Liver (tissue), 8 donors: ENCODE measurements at regions not wholly inside any gene's neighbourhood (a gene's known extent, or its start where the extent isn't known, plus 50 kb on each side); places are given as distances from the start of the nearest gene placed in this dataset.
A peak's percentile ranks its signal among the peaks of the same experiment; 100 is the strongest.

Source experiments
- DNase-seq: peaks from one replicate; pipeline ENCODE4 v3.0.0-alpha.2; 2017; ENCODE audit warnings: low spot score
- H3K27ac ChIP-seq, 2 donors: one replicate each; pipeline ENCODE4 v1.7.0; 2013; ENCODE audit warnings: inconsistent platforms in 2 of 2, low read length in 2 of 2, control low read depth in 1 of 2, low read depth in 1 of 2, mild to moderate bottlenecking in 1 of 2
- H3K27me3 ChIP-seq, 4 donors: one replicate each; pipeline versions ENCODE4 v1.6.1 to v1.7.0; 2013; ENCODE audit warnings: low read length in 3 of 4, inconsistent platforms in 1 of 4, mild to moderate bottlenecking in 1 of 4, moderate library complexity in 1 of 4; ENCODE audit not compliant: control insufficient read depth in 4 of 4, insufficient read depth in 4 of 4
- H3K36me3 ChIP-seq, 4 donors: one replicate each; pipeline versions ENCODE4 v1.6.1 to v1.7.0; 2013; ENCODE audit warnings: low read length in 3 of 4, mild to moderate bottlenecking in 3 of 4, low read depth in 1 of 4, moderate library complexity in 1 of 4; ENCODE audit not compliant: control insufficient read depth in 4 of 4, insufficient read depth in 3 of 4
- H3K4me1 ChIP-seq, 4 donors: one replicate each; pipeline versions ENCODE4 v1.6.1 to v1.7.0; 2013; ENCODE audit warnings: low read length in 3 of 4, mild to moderate bottlenecking in 3 of 4, moderate library complexity in 1 of 4; ENCODE audit not compliant: control insufficient read depth in 4 of 4, insufficient read depth in 4 of 4
- H3K4me3 ChIP-seq, 3 donors: one replicate each; pipeline versions ENCODE4 v1.6.1 to v1.7.0; 2013; ENCODE audit warnings: low read length in 3 of 3, control low read depth in 1 of 3, low read depth in 1 of 3, mild to moderate bottlenecking in 1 of 3
- H3K9ac ChIP-seq, 2 donors: one replicate each; pipeline ENCODE4 v1.7.0; 2013; ENCODE audit warnings: low read length in 2 of 2, mild to moderate bottlenecking in 2 of 2, moderate library complexity in 2 of 2, control low read depth in 1 of 2, low read depth in 1 of 2
- H3K9me3 ChIP-seq, 4 donors: one replicate each; pipeline versions ENCODE4 v1.6.1 to v1.7.0; 2013; ENCODE audit warnings: low read length in 3 of 4; ENCODE audit not compliant: control insufficient read depth in 4 of 4
- EGR1 ChIP-seq, 2 donors: IDR thresholded peaks; 2 replicates each; pipeline ENCODE4 v1.6.1; 2016 to 2018; ENCODE audit warnings: antibody characterized with exemption in 2 of 2, low read depth in 2 of 2
- FOXA2 ChIP-seq: IDR thresholded peaks from 2 replicates; pipeline ENCODE4 v1.6.1; 2016; ENCODE audit warnings: antibody characterized with exemption
- GABPA ChIP-seq, 2 donors: IDR thresholded peaks in 1 of 2; conservative IDR thresholded peaks in 1 of 2; 2 replicates each; pipeline ENCODE4 v1.6.1; 2016; ENCODE audit warnings: antibody characterized with exemption in 2 of 2, mild to moderate bottlenecking in 1 of 2, moderate library complexity in 1 of 2
- HNF4G ChIP-seq: IDR thresholded peaks from 2 replicates; pipeline ENCODE4 v1.6.1; 2016; ENCODE audit warnings: antibody characterized with exemption
- JUND ChIP-seq, 2 donors: IDR thresholded peaks; 2 replicates each; pipeline ENCODE4 v1.6.1; 2016; ENCODE audit warnings: antibody characterized with exemption in 2 of 2
- RAD21 ChIP-seq, 2 donors: IDR thresholded peaks; 2 replicates each; pipeline ENCODE4 v1.6.1; 2016; ENCODE audit warnings: antibody characterized with exemption in 2 of 2, mild to moderate bottlenecking in 2 of 2
- TAF1 ChIP-seq: conservative IDR thresholded peaks from 2 replicates; pipeline ENCODE4 v1.6.1; 2016; ENCODE audit warnings: antibody characterized with exemption, mild to moderate bottlenecking
- YY1 ChIP-seq: IDR thresholded peaks from 2 replicates; pipeline ENCODE4 v1.6.1; 2016; ENCODE audit warnings: antibody characterized with exemption, mild to moderate bottlenecking
- WGBS: extraction: QIAGEN DNeasy Blood & Tissue Kit; methylation state at CpG from one replicate; pipeline ENCODE4 v1.1.7; 2013; 5-methylcytosine and 5-hydroxymethylcytosine counted together
- TF ChIP-seq, protein P1 (sequence below): IDR thresholded peaks from 2 replicates; pipeline ENCODE4 v1.6.1; 2016; ENCODE audit warnings: antibody characterized with exemption
- TF ChIP-seq, protein P2 (sequence below): IDR thresholded peaks from 2 replicates; pipeline ENCODE4 v1.6.1; 2016; ENCODE audit warnings: antibody characterized with exemption
- TF ChIP-seq, protein P3 (sequence below): IDR thresholded peaks from 2 replicates; pipeline ENCODE4 v1.6.1; 2016; ENCODE audit warnings: antibody characterized with exemption
- TF ChIP-seq, protein P4 (sequence below): IDR thresholded peaks from 2 replicates; pipeline ENCODE4 v1.6.1; 2016; ENCODE audit warnings: antibody characterized with exemption, mild to moderate bottlenecking
- TF ChIP-seq, protein P5 (sequence below): fragments of 150-350 bp; IDR thresholded peaks from 2 replicates; pipeline ENCODE4 v1.5.1; 2017; ENCODE audit warnings: improper control_type of control experiment, low read depth, low read length; ENCODE audit not compliant: missing input control
- donor health status: healthy.
- donor health status: healthy.
- donor health status: healthy.
- donor health status: healthy.
- donor health status: healthy.

DNA sequence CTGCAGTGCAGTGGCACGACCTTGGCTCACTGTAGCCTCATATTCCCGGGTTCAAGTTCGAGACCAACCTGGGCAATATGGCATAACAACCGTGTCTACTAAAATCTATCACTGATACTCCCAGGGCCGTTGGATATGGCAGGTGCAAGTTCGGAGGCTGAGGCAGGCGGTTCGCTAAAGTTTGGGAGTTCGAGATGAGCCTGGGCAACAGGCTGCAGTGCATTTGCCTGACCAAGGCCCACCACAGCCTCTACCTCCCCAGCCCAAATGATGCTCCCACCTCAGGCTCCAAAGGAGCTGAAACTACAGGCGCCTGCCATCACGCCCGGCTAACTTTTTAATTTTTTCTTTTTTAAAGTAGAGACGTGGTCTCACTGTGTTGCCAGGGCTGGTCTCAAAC, 177.1 kb upstream of the ALG10B start:
- Histone ChIP-seq H3K27ac (no peak overlapping the region), H3K27me3 (no peaks in the 10 kb centered on the region), H3K9ac (no peak overlapping the region), H3K4me3 (no peak overlapping the region), H3K4me1 (peaks cover 0 to 12% (median 8%) of the 10 kb centered on the region in 4 donors), H3K9me3 (no peaks in the 10 kb centered on the region), H3K36me3 (no peaks in the 10 kb centered on the region)
- no peak for DNase-seq
- TF ChIP-seq EGR1 (IDR thresholded peaks at IDR 0.05; ENCODE audit: low read depth in 2 of 2) (no peak), YY1 (no peak)
- TF ChIP-seq, protein P1, sequence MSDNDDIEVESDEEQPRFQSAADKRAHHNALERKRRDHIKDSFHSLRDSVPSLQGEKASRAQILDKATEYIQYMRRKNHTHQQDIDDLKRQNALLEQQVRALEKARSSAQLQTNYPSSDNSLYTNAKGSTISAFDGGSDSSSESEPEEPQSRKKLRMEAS, result no peak
- TF ChIP-seq, protein P2, sequence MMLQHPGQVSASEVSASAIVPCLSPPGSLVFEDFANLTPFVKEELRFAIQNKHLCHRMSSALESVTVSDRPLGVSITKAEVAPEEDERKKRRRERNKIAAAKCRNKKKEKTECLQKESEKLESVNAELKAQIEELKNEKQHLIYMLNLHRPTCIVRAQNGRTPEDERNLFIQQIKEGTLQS, result no peak
- WGBS, result 80% methylated on average over 13 of the region's 13 CpGs

DNA sequence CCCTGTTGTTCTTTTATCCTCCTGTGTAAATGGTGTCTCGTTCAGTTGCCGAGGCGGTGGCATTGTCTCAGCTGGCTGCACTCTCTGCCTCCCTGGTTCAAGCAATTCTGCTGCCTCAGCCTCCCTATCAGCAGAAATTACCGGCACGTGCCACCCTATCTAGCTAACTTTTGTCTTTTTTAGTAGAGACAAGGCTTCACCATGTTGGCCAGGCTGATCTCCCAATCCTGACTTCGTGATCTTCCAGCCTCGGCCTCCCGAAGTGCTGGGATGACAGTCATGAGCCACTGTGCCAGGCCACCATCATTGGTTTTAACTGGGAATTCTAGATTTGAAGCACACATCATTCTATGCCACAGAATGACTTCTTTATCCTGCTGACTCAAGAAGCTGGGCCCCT, 175.3 kb upstream of the ALG10B start:
- Histone ChIP-seq H3K27me3 (no peaks in the 10 kb centered on the region), H3K9me3 (no peaks in the 10 kb centered on the region), H3K9ac (no peak overlapping the region), H3K27ac (no peak overlapping the region), H3K4me3 (no peak overlapping the region), H3K4me1 (peaks cover 0 to 12% (median 8%) of the 10 kb centered on the region in 4 donors), H3K36me3 (no peaks in the 10 kb centered on the region)
- WGBS, result 89% methylated on average over 8 of the region's 8 CpGs
- no peak for TF ChIP-seq GABPA (IDR thresholded peaks at IDR 0.05 in 1 of 2, conservative IDR thresholded peaks at IDR 0.05 in 1 of 2)
- TF ChIP-seq EGR1 (IDR thresholded peaks at IDR 0.05; ENCODE audit: low read depth in 2 of 2), result no peak
- DNase-seq, result no peak

DNA sequence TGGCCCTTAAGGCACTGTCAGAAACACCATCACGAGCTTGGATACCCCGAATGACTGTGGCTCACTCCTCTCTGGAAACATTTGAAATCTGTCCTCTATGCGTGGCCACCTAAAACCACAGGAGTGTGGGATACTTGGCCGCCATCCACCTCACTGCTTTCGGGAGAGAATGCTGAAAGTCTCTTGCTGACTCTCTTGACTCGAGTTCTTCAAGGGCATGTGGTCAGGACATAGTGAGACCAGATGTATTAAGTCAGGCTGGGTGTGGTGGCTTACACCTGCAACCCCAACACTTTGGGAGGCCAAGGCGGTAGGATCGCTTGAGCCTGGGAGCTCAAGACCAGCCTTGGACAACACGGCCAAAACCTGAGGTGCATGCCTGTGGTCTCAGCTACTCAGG, 174.7 kb upstream of the ALG10B start:
- no peak overlapping the region for H3K27ac ChIP-seq
- WGBS, result 80% methylated on average over 9 of the region's 9 CpGs
- peaks cover 0 to 12% (median 8%) of the 10 kb centered on the region in 4 donors for H3K4me1 ChIP-seq
- no peaks in the 10 kb centered on the region for H3K9me3 ChIP-seq
- TF ChIP-seq, protein P2, result no peak
- no peak for TF ChIP-seq EGR1 (IDR thresholded peaks at IDR 0.05; ENCODE audit: low read depth in 2 of 2)
- TF ChIP-seq YY1, result no peak
- TF ChIP-seq JUND (IDR thresholded peaks at IDR 0.05), result no peak
- TF ChIP-seq, protein P3, sequence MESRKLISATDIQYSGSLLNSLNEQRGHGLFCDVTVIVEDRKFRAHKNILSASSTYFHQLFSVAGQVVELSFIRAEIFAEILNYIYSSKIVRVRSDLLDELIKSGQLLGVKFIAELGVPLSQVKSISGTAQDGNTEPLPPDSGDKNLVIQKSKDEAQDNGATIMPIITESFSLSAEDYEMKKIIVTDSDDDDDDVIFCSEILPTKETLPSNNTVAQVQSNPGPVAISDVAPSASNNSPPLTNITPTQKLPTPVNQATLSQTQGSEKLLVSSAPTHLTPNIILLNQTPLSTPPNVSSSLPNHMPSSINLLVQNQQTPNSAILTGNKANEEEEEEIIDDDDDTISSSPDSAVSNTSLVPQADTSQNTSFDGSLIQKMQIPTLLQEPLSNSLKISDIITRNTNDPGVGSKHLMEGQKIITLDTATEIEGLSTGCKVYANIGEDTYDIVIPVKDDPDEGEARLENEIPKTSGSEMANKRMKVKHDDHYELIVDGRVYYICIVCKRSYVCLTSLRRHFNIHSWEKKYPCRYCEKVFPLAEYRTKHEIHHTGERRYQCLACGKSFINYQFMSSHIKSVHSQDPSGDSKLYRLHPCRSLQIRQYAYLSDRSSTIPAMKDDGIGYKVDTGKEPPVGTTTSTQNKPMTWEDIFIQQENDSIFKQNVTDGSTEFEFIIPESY, result no peak
- no peak overlapping the region for H3K9ac ChIP-seq
- no peak for DNase-seq
- H3K36me3 ChIP-seq, result no peaks in the 10 kb centered on the region
- H3K4me3 ChIP-seq, result no peak overlapping the region
- no peaks in the 10 kb centered on the region for H3K27me3 ChIP-seq

DNA sequence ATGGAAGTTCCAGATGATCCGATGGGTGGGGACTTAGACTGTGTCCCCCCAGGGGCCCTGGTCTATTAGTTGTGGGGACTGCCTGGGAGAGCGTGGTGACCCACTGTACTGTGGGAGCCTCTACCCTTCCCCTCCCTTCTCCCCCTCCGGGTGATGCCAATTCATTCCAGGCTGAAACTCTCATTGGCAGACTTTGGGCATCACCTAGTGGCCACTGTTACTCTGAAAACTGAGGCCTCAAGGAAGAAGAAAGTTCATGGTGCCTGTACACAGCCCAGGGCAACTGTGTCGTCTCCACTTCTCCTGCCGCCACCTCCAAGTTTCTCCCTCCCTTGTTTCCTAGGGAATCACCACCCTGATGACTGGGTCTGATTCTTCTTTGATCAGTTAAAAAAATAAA, 173.6 kb upstream of the ALG10B start:
- no peak for TF ChIP-seq FOXA2
- TF ChIP-seq, protein P4, sequence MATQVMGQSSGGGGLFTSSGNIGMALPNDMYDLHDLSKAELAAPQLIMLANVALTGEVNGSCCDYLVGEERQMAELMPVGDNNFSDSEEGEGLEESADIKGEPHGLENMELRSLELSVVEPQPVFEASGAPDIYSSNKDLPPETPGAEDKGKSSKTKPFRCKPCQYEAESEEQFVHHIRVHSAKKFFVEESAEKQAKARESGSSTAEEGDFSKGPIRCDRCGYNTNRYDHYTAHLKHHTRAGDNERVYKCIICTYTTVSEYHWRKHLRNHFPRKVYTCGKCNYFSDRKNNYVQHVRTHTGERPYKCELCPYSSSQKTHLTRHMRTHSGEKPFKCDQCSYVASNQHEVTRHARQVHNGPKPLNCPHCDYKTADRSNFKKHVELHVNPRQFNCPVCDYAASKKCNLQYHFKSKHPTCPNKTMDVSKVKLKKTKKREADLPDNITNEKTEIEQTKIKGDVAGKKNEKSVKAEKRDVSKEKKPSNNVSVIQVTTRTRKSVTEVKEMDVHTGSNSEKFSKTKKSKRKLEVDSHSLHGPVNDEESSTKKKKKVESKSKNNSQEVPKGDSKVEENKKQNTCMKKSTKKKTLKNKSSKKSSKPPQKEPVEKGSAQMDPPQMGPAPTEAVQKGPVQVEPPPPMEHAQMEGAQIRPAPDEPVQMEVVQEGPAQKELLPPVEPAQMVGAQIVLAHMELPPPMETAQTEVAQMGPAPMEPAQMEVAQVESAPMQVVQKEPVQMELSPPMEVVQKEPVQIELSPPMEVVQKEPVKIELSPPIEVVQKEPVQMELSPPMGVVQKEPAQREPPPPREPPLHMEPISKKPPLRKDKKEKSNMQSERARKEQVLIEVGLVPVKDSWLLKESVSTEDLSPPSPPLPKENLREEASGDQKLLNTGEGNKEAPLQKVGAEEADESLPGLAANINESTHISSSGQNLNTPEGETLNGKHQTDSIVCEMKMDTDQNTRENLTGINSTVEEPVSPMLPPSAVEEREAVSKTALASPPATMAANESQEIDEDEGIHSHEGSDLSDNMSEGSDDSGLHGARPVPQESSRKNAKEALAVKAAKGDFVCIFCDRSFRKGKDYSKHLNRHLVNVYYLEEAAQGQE, result no peak
- TF ChIP-seq HNF4G, result no peak
- TF ChIP-seq, protein P5, sequence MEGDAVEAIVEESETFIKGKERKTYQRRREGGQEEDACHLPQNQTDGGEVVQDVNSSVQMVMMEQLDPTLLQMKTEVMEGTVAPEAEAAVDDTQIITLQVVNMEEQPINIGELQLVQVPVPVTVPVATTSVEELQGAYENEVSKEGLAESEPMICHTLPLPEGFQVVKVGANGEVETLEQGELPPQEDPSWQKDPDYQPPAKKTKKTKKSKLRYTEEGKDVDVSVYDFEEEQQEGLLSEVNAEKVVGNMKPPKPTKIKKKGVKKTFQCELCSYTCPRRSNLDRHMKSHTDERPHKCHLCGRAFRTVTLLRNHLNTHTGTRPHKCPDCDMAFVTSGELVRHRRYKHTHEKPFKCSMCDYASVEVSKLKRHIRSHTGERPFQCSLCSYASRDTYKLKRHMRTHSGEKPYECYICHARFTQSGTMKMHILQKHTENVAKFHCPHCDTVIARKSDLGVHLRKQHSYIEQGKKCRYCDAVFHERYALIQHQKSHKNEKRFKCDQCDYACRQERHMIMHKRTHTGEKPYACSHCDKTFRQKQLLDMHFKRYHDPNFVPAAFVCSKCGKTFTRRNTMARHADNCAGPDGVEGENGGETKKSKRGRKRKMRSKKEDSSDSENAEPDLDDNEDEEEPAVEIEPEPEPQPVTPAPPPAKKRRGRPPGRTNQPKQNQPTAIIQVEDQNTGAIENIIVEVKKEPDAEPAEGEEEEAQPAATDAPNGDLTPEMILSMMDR, result peak; percentile 41
- no peak for TF ChIP-seq TAF1
- TF ChIP-seq RAD21 (IDR thresholded peaks at IDR 0.05), result peak; percentile 70 to 71
- Histone ChIP-seq H3K4me3 (no peak overlapping the region), H3K9me3 (no peaks in the 10 kb centered on the region), H3K27ac (no peak overlapping the region), H3K36me3 (no peaks in the 10 kb centered on the region), H3K27me3 (no peaks in the 10 kb centered on the region), H3K9ac (no peak overlapping the region), H3K4me1 (peaks cover 0 to 11% (median 7%) of the 10 kb centered on the region in 4 donors)
- 73% methylated on average over 5 of the region's 5 CpGs for WGBS
- DNase-seq, result no peak
